22Rv1 (cell line): ENCODE measurements at regions not wholly inside any gene's neighbourhood (a gene's known extent, or its start where the extent isn't known, plus 50 kb on each side); places are given as distances from the start of the nearest gene placed in this dataset.

Experiments used
- ZFX ChIP-seq: fragments of 450-650 bp; IDR thresholded peaks from 2 replicates; pipeline ENCODE4 v1.6.1; 2017; ENCODE audit warnings: antibody characterized with exemption, borderline replicate concordance
- TF ChIP-seq, protein P1 (sequence below): fragments of 450-650 bp; IDR thresholded peaks from 2 replicates; pipeline ENCODE4 v1.5.1; 2017; ENCODE audit warnings: mild to moderate bottlenecking

DNA sequence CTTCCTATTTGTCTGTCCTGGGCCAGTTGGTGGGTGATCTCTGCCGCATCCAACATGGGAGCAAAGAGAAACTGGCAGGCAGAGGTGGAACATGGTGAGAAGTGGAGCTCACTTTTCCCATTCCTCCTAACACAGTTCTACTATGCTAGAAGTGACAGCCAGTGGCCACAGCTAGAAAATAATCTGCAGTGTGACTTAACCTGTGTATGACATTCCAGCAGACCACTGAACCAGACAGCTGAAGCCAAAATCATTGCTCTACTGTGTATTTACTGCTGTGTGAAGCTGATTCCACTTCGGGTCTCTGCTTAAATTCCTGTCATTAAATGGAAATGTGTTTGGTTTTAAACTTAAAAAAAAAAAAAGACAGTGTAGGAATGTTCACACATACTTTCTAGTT, 523.0 kb downstream of the MTRR start:
- TF ChIP-seq, protein P1, sequence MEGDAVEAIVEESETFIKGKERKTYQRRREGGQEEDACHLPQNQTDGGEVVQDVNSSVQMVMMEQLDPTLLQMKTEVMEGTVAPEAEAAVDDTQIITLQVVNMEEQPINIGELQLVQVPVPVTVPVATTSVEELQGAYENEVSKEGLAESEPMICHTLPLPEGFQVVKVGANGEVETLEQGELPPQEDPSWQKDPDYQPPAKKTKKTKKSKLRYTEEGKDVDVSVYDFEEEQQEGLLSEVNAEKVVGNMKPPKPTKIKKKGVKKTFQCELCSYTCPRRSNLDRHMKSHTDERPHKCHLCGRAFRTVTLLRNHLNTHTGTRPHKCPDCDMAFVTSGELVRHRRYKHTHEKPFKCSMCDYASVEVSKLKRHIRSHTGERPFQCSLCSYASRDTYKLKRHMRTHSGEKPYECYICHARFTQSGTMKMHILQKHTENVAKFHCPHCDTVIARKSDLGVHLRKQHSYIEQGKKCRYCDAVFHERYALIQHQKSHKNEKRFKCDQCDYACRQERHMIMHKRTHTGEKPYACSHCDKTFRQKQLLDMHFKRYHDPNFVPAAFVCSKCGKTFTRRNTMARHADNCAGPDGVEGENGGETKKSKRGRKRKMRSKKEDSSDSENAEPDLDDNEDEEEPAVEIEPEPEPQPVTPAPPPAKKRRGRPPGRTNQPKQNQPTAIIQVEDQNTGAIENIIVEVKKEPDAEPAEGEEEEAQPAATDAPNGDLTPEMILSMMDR: no peak
- TF ChIP-seq ZFX: no peak
